NOMO-1 treated with dmso at 0.1 percent for 144 hours (cell line): ENCODE measurements at regions not wholly inside any gene's neighbourhood (a gene's known extent, or its start where the extent isn't known, plus 50 kb on each side); places are given as distances from the start of the nearest gene placed in this dataset.

ENCODE experiments used
- DNase-seq: peaks from one replicate; lab custom pipeline; 2025; ENCODE audit not compliant: unreplicated experiment; lab: John Stamatoyannopoulos, UW

DNA sequence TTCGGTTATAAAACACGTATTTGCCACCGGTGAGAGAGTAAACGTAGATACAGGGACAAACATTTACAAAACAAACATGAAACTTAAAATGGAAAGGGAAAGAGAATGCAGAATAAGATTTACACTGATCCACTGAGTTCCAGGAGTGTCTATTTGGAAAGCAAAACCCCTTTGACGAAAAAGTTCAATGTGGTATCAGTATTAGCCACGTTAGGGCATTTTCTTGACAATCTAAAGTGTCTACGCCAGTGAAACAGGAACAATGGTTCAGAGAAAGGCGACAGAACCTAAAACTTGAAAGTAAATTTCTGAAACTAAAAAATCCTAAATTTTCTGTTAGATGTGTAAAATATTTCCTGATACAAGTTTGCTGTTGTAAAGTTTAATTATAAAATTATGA lies 278.5 kb upstream of the TENM3 start:
- DNase-seq: no peak

- no peak for DNase-seq
These were observed 277.1 kb upstream of the TENM3 start for GRCh38 chr4:181966104-181966551.

DNA sequence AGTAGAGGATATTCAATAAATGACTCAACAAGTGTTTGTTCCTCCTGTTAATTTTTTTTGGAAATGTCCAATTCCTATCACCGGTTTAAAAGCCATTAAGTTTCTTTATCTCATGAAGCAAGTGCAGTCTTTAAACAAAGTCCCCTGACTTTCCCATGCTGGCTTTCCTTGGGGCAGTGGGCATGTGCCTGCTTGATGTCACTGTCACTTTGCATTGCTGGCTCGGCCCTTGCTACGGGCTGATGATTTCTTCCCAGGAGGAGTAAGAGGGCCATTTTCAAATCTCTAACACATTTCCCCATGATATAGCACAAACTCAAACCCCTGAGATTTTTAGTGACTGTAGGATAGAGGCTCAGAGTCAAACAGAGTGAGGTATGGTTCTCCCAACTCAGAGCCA lies 275.8 kb upstream of the TENM3 start:
- no peak for DNase-seq

DNA sequence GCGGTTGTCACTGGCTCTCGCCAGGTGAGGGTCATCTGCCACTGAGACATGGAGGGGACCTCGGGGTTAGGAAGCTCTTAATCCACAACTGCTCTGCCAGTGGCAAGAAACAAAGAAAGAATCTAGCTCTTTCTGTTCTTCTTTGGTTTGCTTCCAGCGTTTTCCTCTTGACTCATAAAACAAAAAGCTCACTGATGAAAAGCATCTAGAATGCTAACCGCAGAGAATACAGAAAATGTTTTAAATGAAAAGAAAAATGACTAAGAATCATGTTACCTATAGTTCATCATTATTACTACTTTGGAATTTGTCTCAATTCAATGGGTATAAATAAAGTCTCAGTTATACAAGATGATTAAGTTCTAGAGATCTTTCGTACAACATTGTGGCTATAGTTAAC lies 274.8 kb upstream of the TENM3 start:
- DNase-seq: no peak

GRCh38 chr4:181969151-181969550 lies 274.1 kb upstream of the TENM3 start:
- no peak for DNase-seq

- DNase-seq: no peak
These were observed 272.8 kb upstream of the TENM3 start for GRCh38 chr4:181970366-181970765.

- DNase-seq: peak; percentile 5
These were observed 271.8 kb upstream of the TENM3 start for GRCh38 chr4:181971411-181971810.

DNA sequence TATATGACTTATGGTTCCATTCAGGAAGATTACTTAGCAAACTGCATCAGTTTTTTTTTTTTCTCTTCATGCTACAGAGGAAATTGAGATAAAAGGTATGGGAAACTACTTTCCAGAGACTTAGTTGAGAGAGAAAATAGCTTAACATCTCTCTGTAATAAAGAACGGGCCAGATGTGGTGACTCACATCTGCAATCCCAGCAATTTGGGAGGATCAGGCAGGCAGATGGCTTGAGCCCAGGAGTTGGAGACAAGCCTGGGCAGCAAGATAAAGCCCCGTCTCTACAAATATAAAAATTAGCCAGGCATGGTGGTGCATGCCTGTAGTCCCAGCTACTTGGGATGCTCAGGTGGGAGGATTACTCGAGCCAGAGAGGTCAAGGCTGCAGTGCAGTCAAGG lies 271.2 kb upstream of the TENM3 start:
- no peak for DNase-seq

DNA sequence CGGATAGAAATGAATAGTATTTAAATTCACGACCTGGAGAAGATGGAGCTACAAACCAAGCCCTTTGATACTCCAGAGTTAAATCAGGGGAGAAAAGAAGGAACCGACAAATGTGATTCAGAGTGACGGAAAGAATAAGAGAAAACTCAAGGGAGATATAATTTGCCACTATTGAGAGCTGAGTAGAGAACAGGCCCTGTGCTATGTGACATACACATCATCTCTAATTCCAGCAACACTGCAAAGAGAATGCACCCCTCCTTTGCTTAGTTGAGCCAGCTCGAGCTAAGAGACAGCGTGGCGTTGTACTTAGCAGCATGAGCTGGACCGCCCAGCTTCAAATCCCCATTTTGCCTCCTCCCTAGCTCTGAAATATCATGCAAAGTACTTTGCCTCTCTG lies 266.4 kb upstream of the TENM3 start:
- DNase-seq: no peak

DNA sequence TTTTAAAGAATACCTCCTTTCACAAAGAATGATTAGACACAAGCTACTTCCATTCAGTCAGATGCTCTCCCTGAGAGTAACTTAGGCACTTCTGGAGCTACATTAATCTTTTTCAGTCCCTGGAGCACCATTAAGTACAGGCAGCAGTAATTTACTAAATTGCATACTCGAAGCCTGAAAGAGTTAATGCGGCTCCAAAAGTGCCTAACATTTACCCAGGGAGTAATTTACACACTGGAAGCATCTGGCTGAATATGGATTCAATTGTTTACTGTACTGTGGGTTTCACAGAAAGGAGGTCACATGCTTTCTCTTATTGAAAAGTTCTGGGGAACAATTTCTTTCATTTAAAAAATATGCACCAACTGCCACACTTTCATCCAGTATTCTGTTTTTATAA lies 260.8 kb upstream of the TENM3 start:
- no peak for DNase-seq

DNA sequence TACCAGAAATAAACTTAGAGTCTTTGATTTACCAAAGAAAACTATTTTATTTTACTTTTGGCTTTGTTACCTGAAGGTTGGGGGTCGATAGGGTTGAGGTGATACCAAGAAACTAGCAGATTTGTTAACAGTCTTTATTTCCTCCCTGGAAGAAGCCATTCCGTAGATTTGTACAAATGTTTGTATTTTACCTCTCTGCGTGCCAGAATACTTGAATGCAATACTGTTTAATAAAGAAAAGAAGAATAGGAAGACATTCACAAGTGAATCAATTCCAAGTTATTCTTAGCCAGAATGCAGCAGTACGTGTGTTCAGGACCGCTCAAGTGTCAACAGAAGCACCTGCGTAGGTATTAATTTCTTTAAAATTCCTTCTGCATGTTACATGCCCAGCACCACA lies 260.3 kb upstream of the TENM3 start:
- DNase-seq: no peak

DNA sequence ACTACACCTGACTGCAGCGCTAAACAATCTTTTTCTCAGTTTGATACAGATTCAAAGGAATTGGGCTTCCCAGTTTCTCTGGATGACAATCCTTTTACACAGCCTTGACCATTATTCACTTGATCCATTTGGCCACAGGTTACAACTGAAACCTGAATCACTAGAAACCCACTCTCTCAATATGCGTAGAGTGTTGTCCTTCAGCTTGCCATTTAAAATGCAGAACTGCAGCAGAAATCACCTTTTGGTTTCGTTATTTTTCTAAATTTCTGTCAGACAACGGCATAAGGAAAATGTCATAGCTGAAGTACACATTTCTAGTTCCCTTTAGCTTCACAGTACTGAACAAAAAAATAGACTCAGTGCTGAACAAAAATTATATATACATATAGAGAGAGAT lies 255.8 kb upstream of the TENM3 start:
- DNase-seq: no peak

GRCh38 chr4:181989071-181989470 lies 254.1 kb upstream of the TENM3 start:
- DNase-seq: no peak

DNA sequence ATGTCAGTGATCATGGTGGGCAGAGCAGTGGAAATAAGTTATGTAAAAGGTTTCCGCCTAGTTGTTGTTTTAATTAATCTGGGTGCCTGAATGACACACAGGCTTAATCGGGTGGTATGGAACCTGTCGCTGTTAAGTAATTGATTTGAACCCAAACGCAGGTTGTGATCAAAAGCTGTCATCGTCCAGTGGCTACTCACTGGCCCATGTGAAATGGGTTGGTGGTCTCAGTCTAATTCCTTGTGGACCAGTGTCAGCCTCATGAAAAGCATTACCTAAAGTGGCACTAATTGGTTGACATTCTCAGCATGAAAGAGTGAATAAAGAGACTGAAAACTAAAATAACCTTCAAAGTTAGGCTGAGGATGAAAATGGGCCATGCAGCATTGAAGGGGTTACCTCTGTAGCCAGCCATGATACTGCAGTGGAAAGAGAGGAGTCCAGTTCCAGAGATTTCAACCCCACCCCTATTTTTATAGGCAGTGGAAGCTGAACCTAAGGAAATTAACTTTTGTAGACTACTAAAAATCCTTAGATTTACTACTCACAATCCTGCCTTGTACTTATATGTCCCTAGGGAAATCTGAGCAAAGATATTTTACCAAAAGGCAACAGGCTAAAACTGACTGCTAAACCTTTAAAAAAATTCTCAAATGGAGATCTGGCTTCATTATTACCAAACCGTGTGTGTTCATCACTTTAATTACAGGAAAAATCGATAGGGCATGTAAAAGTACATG lies 251.7 kb upstream of the TENM3 start:
- no peak for DNase-seq

DNA sequence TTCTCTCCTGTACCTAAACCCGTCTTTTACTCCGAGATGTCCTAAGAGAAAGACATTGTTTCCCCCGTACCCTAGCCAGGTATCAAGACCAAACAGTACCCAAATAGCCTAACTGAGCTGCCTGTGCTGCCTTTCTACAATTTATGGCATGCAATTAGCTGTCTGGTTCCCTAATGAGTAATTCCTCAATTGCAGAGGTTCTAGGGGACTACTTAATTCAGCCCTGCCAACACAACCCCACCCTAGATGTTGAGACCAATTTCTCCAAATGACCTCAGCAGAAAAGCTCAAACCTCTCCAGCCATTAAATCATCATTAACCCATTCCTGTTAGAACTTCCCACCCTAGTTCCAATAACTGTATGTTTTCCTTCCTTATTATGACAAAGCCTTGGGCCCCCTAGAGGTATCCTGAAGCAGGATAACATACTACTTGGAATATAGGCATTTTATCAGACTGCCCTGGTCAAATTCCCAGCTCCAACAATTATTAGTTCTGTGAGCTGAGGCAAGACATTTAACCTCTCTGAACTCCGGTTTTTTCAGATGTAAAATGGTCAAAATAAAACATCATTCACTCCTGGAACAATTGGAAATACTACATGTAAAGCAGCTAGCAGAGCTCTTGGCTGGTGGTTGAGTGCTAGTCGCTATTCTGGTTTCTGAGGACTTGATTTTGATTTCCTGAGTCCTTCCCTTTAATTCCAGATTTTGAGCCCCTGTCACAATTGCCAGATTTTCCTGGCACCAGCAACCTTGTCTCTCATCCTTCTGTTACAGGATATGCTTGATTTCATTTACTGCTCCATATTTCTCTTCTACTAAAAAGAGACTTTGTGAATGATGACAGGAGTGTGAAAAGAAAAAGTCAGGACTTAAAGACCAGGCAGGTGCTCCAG lies 244.6 kb upstream of the TENM3 start:
- DNase-seq: no peak

DNA sequence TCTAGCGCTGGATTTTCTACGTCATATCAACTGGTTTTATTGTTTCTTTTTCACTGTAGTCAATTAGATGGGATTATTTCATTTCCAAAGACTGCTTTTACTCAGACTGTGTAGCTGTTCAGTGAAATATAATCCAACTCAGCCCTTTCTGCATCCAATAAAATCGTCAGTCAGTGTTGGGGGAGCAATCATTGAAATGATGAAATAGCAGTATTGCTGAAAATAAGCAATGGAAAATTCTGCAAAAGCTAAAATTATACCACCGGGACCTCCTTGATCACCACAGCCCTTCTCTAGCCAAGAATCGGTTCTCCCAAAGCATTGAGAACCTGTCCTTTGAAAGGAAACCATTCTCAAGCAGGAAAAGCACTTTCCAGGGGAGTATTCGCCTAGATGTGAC lies 243.1 kb upstream of the TENM3 start:
- DNase-seq: no peak

- no peak for DNase-seq
These were observed 232.3 kb upstream of the TENM3 start for GRCh38 chr4:182010876-182011275.

GRCh38 chr4:182014164-182014563 lies 229.0 kb upstream of the TENM3 start:
- no peak for DNase-seq

DNA sequence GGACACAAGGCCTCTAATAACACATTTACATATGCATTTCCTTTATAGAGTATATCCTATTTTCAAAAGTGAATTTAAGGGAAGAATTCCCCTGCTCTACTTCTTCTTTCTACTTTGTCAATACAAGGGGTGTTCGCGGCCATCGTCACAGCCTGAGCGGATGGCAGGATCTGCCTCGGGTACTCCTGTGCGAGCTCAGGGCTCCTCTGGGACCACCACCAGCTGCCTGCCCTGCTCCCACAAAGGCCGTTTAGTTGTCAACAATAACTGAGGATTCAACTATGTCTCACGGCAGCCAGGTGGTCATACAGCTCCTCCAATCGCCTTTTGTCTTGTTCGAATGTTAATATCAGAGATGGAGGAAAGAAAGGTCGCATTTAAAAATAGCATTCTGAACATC lies 228.2 kb upstream of the TENM3 start:
- no peak for DNase-seq

GRCh38 chr4:182015893-182016292 lies 227.3 kb upstream of the TENM3 start:
- no peak for DNase-seq

DNA sequence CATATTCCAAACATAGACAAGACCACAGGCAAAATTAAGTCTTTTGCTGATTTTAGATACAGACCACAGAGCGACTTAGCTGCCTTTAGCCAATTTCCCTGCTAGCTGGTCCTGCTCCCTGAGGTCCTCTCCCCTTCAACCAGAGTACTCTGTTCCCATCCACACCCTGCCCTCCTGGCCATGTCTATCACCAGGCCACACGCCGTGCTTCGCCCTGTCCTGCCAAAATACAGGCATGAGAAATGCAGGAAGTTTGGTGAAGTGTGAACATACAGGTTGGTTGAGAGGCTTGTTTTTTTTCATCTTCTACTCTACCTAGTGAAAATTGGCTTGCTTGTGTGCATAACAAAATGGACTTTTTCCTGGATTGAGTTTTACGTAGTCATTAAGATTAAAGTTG lies 226.2 kb upstream of the TENM3 start:
- no peak for DNase-seq

DNA sequence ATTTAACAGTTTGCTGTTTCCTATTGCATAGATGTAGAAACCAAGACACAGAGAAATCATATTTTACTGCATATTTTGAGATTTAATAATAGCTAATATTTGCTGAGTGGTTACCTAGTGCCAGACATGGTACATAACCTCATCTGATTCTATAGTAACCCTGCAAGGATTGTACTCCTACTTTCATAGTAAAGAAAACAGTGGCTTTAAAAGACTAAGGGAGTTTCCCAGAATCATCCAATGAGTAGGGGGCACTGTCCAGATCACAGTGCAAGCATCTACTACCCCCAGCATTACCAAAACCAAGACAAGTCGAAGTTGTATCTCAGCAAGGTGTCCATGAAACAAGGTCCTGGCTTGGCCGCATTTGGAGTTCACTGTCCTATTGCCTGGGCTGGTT lies 224.5 kb upstream of the TENM3 start:
- no peak for DNase-seq
